ENCODE measurements at regions not wholly inside any gene's neighbourhood (a gene's known extent, or its start where the extent isn't known, plus 50 kb on each side); places are given as distances from the start of the nearest gene placed in this dataset.
"Not testable (repeated sequence)": the region's sequence is repeated elsewhere in the genome, so short reads cannot be mapped to it uniquely, and the experiment has no call there.

DNA sequence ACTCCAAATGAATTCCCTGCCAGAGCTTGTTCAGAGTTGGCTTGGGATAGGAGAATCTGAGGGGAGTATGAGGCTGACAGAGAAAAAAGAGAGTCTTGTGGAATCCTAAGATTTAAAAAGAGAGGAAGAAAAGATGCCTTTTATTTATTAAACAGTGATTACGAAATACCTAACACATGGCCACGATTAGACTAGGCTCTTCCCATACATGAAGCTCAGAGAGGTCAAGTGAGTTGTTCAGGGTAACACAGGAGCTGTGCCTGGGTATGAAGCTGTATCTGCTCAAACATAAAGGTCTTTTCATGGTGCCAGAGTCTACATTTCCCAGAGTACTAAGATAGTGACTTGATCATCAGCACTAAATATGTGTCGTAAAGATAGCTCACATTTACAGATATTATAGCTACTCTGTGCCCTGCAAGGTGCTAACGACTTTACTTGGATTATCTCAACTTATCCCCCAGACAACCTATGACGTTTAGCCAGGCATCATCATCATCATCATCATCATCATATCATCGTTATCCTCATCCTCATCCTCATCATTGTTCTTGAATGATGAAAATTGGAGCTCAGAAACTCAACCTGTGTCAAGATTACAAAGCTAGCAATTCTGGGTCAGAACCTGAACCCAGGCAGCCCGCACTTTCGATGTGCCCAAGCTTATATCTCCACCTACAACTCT is 500.8 kb downstream of the NPIPA7 start:
- DNase-seq (ENCODE audit: low read depth): no peak

DNA sequence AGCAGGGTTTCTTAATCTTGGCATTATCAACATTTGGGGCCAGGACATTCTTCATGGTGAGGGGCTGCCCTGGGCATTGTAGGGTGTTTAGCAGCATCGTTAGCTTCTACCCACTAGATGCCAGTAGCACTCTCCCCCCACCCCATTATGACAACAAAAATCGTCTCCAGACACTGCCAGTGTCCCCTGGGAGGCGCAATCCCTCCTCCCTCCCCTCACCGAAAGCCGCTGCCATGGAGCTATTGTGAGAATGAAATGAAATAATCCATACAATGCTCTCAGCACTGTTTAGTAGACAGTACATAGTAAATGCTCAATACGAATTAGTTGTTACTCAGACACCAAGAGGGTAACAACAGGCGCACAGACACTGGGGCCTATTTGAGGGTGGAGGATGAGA is 502.9 kb downstream of the NPIPA7 start:
- DNase-seq (ENCODE audit: low read depth): no peak

DNA sequence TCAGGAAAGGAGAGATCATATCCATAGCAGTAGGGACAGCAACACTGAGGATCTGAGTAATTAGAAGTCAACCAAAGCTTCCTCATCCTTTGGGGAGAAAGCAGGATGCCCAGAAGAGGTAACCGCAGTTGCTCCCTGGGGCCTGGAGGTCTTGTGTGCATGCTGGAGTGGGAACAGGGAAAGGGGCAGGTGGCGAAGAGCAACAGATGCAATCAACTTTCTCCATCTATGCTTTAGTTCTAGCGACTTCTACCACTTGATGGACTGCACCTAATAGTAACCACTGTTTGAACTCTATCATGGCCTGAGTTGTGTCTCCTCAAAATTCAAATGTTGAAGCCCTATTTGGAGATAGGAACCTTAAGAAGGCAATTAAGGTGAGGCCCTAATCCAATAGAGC is 503.8 kb downstream of the NPIPA7 start:
- DNase-seq (ENCODE audit: low read depth): no peak

DNA sequence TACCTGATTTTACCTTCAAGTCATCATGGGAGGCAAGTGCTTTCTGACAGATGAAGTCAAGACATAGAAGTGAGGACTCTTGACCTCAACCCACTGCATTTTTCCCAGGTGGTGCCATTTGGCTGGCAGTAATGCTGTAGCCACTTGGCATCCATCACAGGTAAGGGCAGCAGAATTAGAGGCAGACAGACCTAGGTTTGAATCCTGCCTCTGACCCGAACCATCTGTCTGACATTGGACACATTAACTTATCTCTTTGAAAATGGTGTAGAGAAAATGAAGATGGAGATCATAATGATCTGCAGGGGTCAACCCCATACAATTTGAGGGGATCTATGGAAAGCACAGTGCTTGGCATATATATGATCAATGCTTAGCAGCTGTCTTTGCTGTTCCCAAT is 505.5 kb downstream of the NPIPA7 start:
- DNase-seq (ENCODE audit: low read depth): no peak

DNA sequence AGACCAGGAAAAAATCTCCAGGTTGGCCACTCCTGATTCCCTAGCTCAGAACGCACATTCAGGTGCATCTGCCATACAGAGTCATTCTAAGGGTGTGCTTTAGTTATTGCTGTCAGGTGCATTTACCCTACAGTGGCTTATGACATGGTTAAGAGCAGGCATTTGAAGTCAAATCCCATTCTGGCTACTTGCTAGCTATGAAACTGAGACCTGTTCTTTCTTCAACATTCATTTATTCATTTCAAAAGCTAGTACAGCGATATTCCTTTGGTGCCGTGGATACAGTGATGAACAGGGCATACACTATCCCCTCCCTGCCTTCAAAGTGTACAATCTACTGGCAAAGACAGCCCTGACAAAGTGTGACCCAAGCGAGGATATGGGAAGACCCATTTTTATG is 508.3 kb downstream of the NPIPA7 start:
- DNase-seq (ENCODE audit: low read depth): no peak

DNA sequence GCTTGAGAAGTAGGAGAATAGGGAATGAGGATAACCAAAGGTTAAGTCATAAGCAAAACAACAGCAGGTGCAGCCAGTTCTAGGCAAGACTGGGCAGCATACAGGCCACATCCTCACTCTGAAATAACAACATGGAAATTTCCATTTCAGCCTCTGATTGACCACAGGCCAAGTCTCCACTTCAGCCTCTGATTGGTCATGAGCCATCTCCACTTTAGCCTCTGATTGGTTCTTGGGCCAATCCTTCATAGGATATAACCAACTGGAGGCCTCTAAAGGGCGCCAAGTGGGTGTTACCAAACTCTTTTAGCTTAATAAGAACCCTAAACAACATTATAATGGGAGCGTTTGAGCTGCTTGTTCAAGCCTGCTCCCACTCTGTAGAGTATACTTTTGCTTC is 512.0 kb downstream of the NPIPA7 start:
- no peak for DNase-seq (ENCODE audit: low read depth)

DNA sequence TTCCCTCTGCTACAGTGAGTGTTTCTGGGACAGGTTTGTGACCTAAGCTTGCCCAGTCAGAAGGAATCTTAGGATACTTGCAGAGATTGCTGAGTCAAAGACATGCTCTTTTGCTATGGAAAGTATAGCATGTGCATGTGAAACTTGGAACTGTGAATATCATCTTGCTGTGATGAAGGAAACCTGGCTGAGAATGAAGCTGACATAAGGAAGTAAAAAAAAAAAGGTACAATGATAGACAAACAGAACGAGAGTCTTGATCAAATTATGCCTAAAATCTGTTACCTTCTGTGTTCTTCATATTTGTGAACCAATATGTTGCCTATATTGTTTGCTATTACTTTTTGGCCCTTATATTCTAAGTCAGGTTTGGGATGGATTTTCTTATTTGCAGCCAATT is 525.7 kb downstream of the NPIPA7 start:
- DNase-seq (ENCODE audit: low read depth): no peak

DNA sequence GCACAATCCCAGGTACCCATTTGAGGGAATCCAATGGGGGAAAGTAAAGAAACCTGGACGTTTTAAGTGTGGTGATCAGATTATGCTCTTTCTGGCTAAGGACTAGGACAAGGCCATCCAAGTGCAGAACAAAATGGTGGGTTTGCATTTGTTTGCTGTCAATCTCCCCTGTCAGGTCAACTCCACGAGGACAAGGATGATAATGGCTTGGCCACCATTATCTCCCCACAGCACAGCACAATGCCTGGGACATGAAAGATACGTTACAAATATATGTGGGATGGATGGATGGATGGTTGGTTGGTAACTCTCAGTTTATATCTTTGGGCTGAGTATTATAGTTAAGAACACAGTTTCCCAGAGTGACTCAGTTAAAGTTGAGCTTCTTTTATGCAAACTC is 526.9 kb downstream of the NPIPA7 start:
- DNase-seq (ENCODE audit: low read depth): no peak

DNA sequence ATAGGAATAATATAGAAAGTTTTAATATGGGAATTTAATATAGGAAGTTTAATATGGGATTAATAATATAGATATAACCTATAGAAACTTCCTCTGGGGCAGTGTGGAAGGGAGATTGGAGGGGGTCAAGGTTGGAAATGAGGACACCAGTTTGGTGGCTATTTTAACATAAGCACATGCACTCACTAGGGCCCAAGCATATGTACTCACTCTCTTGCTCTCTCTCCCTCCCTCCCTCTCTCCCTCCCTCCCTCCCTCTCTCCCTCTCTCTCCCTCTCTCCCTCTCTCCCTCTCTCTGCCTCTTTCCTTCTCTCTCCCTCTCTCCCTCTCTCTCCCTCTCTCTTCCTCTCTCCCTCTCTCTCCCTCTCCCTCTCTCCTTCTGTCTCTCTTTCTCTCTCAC is 528.1 kb downstream of the NPIPA7 start:
- no peak for DNase-seq (ENCODE audit: low read depth)

DNA sequence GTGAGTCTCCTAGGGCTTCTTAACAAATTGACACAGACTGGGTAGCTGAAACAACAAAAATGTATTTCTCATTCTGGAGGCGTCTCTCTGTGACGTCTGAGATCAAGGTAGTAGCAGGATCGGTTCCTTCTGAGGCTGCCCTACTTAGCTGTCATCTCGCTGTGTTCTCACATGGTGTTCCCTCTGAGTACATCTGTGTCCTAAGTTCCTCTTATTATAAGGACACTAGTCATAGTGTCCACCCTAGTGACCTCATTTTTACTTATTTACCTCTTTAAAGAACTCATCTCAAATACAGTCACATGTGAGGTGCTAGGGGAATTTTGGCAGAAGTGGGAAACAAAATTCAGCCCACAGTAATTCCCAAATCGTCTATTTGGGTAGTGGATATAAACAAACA is 529.1 kb downstream of the NPIPA7 start:
- DNase-seq (ENCODE audit: low read depth): no peak

DNA sequence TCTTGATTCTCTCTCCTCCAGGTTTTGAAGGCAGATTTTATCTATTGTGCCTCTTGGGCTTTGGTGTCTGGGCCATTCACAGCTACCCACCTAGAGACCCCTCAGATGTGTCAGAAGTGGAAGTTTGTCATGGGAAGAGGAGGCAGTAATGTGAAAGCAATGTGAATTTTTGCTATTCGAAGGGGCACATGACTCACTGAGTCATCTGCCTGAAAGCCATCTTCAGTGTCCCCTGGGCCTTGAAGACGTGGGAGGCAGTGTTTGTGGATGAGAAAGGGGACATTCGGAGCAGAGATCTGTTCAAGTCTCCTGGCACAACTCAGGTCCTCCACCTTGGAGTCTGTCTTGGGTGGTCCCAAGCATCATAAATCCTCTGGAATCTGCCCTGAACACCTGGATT is 530.2 kb downstream of the NPIPA7 start:
- DNase-seq (ENCODE audit: low read depth): no peak

DNA sequence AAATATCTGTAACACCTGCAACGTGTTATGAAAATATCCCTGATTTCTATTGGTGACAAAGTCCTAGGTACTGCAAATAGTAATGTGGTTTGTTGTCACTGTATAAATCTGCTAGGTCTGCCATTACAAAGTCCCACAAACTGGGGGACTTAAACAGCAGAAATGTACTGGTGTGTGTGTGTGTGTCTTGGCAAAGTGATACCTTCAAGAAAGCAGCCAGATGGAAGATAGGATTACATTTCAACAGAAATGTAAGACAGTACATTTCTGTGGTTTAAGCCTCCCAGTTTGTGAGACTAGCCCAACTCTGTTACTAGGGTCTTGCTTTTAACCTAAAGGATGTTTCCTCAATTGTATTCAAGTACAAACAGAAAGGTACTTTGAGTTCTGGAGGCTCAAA is 531.7 kb downstream of the NPIPA7 start:
- no peak for DNase-seq (ENCODE audit: low read depth)

DNA sequence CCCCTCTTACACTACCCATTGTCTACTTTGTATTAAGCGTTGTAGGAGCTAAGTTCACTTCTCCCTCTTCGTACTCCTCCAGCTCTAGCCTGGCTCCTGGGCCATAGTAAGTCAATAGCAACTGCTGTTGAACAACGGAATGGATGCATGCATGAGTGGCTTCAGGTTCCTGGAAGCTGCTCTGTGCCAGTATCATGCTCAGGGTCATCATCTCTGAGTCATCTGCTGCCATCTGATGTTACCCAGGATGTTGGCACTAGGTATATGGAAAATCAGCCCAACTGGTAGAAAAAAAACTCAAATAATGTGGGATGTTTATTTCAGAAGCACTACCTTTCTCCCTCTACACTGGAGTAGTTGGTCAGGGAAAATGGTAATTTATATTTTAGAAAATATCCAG is 536.8 kb downstream of the NPIPA7 start:
- DNase-seq (ENCODE audit: low read depth): no peak

DNA sequence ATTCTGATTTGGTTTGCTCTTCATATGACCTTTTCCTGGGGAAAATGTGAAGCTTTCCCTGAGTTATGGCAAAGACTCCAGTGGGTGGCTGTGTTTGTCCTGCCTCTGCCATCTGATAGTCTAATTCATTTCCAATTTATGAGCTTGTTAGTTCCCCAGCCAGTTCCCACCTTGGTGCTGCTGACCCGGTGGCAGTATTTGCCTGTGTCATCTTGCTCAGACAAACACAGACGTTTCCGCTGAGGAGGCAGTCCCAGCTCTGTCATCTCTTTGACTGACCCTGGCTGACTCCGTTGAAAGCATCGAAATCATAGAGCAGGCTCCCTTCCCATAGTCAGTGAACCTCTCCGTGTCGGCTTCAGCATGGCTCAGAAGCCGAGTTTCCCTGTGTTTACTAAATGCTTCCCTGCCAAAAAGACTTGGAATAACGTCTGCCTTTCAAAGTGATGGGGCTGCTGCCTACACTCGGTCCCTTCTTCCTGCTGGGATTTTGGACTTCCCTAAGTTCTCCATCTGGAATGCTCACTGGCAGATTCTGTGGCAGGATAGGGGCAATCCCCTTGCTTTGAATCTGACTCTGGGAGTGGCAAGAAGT is 538.3 kb downstream of the NPIPA7 start:
- DNase-seq (ENCODE audit: low read depth): no peak

DNA sequence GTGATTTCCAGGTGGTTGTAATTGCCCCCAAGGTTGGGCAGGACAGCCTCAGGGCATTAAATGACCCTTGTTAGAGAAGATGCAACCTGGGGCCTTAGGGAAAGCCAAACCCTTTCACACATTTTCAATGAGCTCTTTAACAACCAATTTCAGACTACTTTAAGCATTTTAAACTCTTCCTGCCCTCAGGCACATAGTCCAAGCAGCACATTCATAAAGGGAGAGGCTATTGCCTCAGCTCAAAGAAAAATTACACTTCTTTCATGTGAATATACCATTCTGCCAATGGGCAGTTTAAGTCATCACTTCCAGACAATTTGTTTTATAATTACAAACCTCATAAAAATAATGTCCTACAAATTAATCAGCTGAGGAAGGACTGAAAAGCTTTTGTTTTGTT is 544.5 kb downstream of the NPIPA7 start:
- DNase-seq (ENCODE audit: low read depth): no peak

DNA sequence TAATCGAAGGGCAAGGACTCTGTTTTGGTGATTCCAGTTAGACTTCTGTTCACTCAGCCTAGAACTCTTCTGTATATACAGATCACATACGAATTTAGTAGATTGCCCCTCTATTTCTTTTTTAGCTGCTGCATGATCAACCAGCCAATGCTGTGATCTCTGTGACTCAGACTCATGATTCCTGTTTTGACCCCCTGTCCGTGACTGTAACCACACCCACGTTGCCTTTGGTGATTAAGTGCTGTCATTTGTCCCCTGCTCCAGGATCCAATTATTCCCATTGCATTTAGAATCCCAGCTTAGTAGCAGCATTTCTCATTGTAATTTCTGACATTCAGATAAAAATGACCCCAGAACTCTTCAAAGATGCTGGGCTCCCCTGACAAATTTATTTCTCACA is 545.7 kb downstream of the NPIPA7 start:
- DNase-seq (ENCODE audit: low read depth): no peak

DNA sequence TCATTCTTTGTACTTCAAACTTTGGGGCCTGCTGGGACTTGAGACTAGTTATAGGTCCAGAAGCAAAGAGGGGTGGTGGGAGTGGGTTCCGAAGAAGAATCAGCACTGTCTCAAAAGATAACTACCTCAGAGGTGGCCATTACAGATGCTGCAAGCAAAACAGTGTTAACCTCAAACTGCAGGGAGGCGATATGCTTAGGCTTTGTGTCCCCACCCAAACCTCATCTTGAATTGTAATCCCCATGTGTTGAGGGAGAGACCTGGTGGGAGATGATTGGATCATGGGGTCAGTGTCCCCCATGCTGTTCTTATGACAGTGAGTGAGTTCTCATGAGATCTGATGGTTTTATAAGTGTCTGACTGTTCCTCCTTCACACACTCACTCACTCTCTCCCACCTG is 545.3 kb downstream of the XYLT1 start:
- no peak for DNase-seq (ENCODE audit: low read depth)

DNA sequence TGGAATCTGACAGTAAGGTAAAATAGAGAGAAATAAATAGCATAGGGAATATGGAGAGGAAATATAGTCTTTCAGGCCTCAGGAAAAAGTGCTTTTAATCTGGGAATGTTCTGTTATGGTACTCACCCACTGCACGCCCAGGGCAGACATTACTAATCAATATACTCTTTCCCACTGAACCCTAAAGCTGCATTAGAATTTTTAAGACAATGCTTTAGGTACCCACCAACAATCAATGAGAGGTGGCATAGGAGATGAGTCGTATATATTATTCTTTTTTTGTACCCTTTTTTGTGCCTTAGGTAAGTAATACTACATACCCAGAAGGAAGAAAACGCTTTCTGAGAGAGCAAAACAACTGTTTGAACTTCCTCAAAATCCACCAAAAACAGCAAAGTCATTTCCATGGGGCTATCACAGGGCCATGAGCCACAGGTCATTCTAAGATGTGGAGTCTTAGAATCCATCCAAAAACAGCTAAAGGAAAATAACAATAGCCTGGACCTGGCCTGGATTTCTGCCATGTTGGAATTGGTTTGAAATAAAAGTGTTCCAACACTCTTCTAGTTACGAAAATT is 542.1 kb downstream of the XYLT1 start:
- no peak for DNase-seq (ENCODE audit: low read depth)

DNA sequence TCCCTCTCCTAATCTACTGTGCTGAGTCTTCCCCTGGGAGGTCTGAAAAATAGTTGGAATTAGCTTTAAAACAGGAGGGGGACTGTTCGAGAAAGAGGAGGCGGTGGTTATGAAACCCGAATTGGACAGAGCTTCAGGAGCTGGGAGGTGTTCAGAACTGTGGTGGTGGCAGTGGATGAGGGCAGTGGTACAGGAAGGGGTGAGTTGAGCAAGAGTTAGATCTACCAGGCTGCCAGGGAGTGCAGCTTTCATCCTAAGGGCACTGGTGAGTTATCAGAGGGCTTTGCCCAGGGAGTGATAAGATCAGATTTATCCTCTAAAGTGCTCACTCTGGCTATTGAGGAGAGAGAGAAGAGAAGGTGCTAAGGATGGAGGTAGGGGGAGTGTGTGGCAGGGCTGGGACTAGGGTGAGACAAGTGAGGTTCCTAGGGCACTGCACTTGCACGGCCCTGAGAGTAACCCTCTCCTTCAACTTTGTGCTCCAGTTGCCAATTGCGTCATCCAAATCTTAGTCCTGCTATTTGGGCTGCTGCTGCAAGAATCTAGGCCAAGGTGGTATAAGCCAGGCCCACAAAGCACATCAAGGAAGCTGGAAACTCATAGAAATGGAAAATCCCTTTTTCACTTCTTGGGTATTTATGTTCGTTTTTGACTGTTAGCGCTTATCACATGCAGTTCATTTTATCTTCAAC is 540.3 kb downstream of the XYLT1 start:
- DNase-seq (ENCODE audit: low read depth): no peak

DNA sequence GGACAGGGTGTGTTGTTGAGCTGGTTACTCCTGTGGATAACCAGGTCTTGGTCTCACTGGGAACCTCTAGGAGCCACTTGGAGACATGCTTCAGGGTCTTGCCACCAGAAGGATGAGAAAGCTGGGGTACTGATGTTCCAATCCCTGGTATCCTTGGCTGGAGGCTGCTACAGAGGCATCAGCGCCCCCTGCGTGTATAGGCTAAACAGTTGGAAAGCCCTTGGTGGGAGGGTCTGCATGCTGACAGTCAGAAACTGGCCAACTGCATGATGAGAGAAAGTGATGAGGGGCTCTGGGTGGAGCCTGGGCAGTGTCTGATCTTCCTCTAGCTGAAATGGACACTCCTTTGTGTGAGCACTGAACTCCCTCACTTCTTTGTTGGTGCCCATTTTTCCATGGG is 536.9 kb downstream of the XYLT1 start:
- no peak for DNase-seq (ENCODE audit: low read depth)

DNA sequence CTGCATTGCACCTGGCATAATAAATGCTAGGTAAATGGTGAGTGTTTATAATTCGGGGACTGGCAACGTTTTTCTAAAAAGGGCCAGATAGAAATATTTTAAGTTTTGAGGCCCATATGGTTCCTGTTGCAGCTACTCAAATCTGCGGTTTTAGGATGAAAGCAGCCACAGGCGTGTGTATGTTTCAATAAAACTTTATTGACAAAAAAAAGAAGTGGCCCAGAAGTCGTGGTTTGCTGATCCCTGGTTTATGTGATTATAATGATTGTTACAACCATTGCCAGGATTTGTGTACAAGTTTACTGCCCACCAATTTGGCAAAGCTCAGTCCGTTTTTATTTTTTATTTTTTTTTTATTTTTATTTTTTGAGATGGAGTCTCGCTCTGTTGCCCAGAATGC is 536.1 kb downstream of the XYLT1 start:
- DNase-seq (ENCODE audit: low read depth): no peak

DNA sequence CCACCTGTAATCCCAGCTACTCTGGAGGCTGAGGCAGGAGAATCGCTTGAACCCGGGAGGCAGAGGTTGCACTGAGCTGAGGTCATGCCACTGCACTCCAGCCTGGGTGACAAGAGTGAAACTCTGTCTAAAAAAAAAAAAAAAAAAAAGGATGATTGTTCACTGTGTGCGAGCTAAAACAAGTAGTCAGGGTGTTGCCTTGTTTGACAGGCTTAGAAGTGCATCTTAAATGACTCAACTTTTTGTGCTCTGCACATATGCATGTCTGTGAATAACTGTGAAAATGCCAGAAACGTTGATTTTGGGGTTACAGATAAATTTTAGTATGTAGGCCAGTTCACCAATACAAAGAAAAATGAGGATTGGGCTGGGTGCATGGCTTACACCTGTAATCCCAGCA is 534.9 kb downstream of the XYLT1 start:
- DNase-seq (ENCODE audit: low read depth): not testable (repeated sequence)

DNA sequence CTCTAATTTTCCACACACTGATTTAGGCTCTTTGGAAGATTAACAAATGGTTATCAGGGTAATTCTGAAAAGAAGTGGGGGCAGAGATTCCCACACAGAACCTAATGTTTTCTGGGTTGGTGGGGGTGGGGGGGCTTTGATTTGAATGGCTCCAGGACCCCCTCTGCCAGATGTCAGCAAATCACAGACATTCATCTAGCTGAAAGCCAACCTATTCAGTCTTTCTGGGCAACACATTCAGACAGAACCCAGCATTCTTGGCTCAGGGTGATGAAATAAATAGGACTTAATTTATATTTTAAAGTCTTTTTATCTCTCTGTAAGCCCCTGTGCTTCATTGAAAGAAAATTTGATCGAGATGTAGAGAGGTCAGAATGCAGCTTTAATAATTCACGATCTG is 533.2 kb downstream of the XYLT1 start:
- no peak for DNase-seq (ENCODE audit: low read depth)

All from activated T-helper 9 cell treated with anti-CD3 and anti-CD28 coated beads, Interleukin-2, amount 50 U/mL, for 16 hours (primary cell).